K562 (cell line): ENCODE measurements at regions not wholly inside any gene's neighbourhood (a gene's known extent, or its start where the extent isn't known, plus 50 kb on each side); places are given as distances from the start of the nearest gene placed in this dataset.
"Not testable (repeated sequence)": the region's sequence is repeated elsewhere in the genome, so short reads cannot be mapped to it uniquely, and the experiment has no call there.

ENCODE experiments used
- ATAC-seq: fragments of 200-7000 bp; cut with Tn5 transposase; 3 replicates; pipeline ENCODE4 v1.9.1; 2020; ENCODE audit warnings: moderate library complexity
- BruUV-seq: library from RNA; stranded (reverse); fragments of 400-500 nt; replicated peaks from 2 replicates; lab custom pipeline; 2021; lab: Mats Ljungman, UMichigan
- CTCF ChIA-PET: fragments of 300-600 bp; formaldehyde crosslinking; extraction: SDS; loops from one replicate; lab custom pipeline; 2021; ENCODE audit warnings: low intra/inter-chr PET ratio; lab: Yijun Ruan, JAX
- POLR2A ChIA-PET: fragments of 300-600, 350-650 bp; sonication (Branson Sonifier 250); formaldehyde crosslinking; extraction: SDS; loops from one replicate; lab custom pipeline; 2021; ENCODE audit warnings: antibody characterized with exemption, inconsistent platforms; lab: Yijun Ruan, JAX
- DNase-seq, 4 experiments: peaks; one replicate each; pipeline versions ENCODE4 v3.0.0 to v3.0.0-alpha.2; 2011 to 2018; ENCODE audit warnings: low spot score in 3 of 4, mixed read lengths in 3 of 4; ENCODE audit errors: extremely low read depth in 1 of 4
- FAIRE-seq: peaks from 2 replicates; lab custom pipeline; 2011; peaks lifted over from hg19 to GRCh38; lab: Jason Lieb, UNC
- H2AFZ ChIP-seq: 2 replicates; pipeline ENCODE4 v1.6.0; 2011; ENCODE audit warnings: low read depth, low read length, control low read depth, inconsistent platforms
- H3K27ac ChIP-seq: fragments of 200-600 bp; 3 replicates; pipeline ENCODE4 v1.8.0; 2011; ENCODE audit warnings: low read depth, mild to moderate bottlenecking, control low read depth, inconsistent platforms, low read length, moderate library complexity, mixed read lengths; ENCODE audit errors: extremely low read depth
- H3K27me3 ChIP-seq, 2 experiments: fragments of 300-600 bp in 1 of 2; 2 replicates in 1 of 2; 3 replicates in 1 of 2; pipeline versions ENCODE4 v1.6.0 to v1.8.0; 2011; ENCODE audit warnings: inconsistent platforms in 2 of 2, low read length in 2 of 2, mild to moderate bottlenecking in 1 of 2, mixed read lengths in 1 of 2, moderate library complexity in 1 of 2; ENCODE audit not compliant: control insufficient read depth in 2 of 2, insufficient read depth in 2 of 2
- H3K36me3 ChIP-seq: fragments of 300-600 bp; 3 replicates; pipeline ENCODE4 v1.8.0; 2011; ENCODE audit warnings: mild to moderate bottlenecking, low read length, inconsistent platforms; ENCODE audit not compliant: control insufficient read depth, insufficient read depth
- H3K4me1 ChIP-seq, 2 experiments: fragments of 200-600 bp in 1 of 2; replicated peaks in 1 of 2; 2 replicates in 1 of 2; 3 replicates in 1 of 2; pipeline versions ENCODE4 v1.5.1 to v1.8.0; 2011; ENCODE audit warnings: inconsistent platforms in 2 of 2, low read length in 2 of 2, mild to moderate bottlenecking in 1 of 2, mixed read lengths in 1 of 2, moderate library complexity in 1 of 2; ENCODE audit not compliant: control insufficient read depth in 2 of 2, insufficient read depth in 2 of 2
- H3K4me2 ChIP-seq: 2 replicates; pipeline ENCODE4 v1.6.1; 2011; ENCODE audit warnings: low read length, control low read depth, inconsistent platforms, mixed read lengths; ENCODE audit not compliant: insufficient read depth
- H3K4me3 ChIP-seq: fragments of 200-600 bp; sonication (generic), shearing (Covaris generic); 2 replicates; pipeline ENCODE4 v1.5.1; 2016; ENCODE audit warnings: control low read depth, inconsistent platforms
- H3K79me2 ChIP-seq: fragments of 200-600 bp; 3 replicates; pipeline ENCODE4 v1.8.0; 2011; ENCODE audit warnings: low read length, inconsistent platforms; ENCODE audit not compliant: control insufficient read depth, insufficient read depth
- H3K9ac ChIP-seq, 2 experiments: 2 replicates each; pipeline versions ENCODE4 v1.6.0 to v1.6.1; 2011; ENCODE audit warnings: low read depth in 2 of 2, low read length in 2 of 2, control low read depth in 1 of 2, inconsistent platforms in 1 of 2, mild to moderate bottlenecking in 1 of 2, mixed read lengths in 1 of 2; ENCODE audit not compliant: insufficient read depth in 1 of 2
- H3K9me1 ChIP-seq: one replicate; pipeline ENCODE4 v1.6.0; 2011; ENCODE audit warnings: inconsistent platforms, mild to moderate bottlenecking, low read length, moderate library complexity; ENCODE audit not compliant: control insufficient read depth, insufficient read depth
- H3K9me3 ChIP-seq: replicated peaks from 2 replicates; pipeline ENCODE4 v1.5.1; 2011; ENCODE audit warnings: low read depth, low read length, inconsistent platforms; ENCODE audit not compliant: control insufficient read depth, insufficient read depth
- H4K20me1 ChIP-seq: replicated peaks from 2 replicates; pipeline ENCODE4 v1.6.1; 2011; ENCODE audit warnings: low read length, inconsistent platforms, mixed read lengths; ENCODE audit not compliant: control insufficient read depth, insufficient read depth
- CSDE1 ChIP-seq, 2 experiments: fragments of 450-650 bp; IDR thresholded peaks; 2 replicates each; pipeline ENCODE4 v1.6.1; 2016; ENCODE audit warnings: mild to moderate bottlenecking in 1 of 2
- KDM5B ChIP-seq: fragments of 200-600 bp; sonication (generic); IDR thresholded peaks from 2 replicates; pipeline ENCODE4 v1.6.1; 2012; ENCODE audit warnings: low read depth, mild to moderate bottlenecking, moderate library complexity, low read length, control low read depth, inconsistent platforms; ENCODE audit not compliant: insufficient replicate concordance
- PKNOX1 ChIP-seq: fragments of 450-650 bp; IDR thresholded peaks from 2 replicates; pipeline ENCODE4 v1.6.1; 2016
- PTRF ChIP-seq: fragments of 450-650 bp; IDR thresholded peaks from 2 replicates; pipeline ENCODE4 v1.6.1; 2016; ENCODE audit warnings: mild to moderate bottlenecking, missing genetic modification characterization, missing compliant biosample characterization
- YY1 ChIP-seq, 3 experiments: IDR thresholded peaks; 2 replicates each; pipeline ENCODE4 v1.6.1; 2011; ENCODE audit warnings: low read length in 2 of 3, mild to moderate bottlenecking in 2 of 3, moderate library complexity in 2 of 3, borderline replicate concordance in 1 of 3, control low read depth in 1 of 3, low read depth in 1 of 3; ENCODE audit not compliant: insufficient read depth in 3 of 3, insufficient replicate concordance in 2 of 3, control insufficient read depth in 1 of 3, insufficient read length in 1 of 3; ENCODE audit errors: extremely low read depth in 1 of 3
- WGBS: fragments of 100-300 bp; shearing (Covaris generic); methylation state at CpG from one replicate; pipeline ENCODE4 v1.1.6; 2016; ENCODE audit warnings: low coverage, mixed read lengths; ENCODE audit not compliant: insufficient coverage; ENCODE audit errors: missing lambda C conversion rate; 5-methylcytosine and 5-hydroxymethylcytosine counted together
- in situ Hi-C: fragments of 300-500 bp; cut with MboI; formaldehyde crosslinking; loops from 4 replicates; pipeline ENCODE4 v1.15.0; 2018; ENCODE audit warnings: inconsistent platforms, mixed read lengths
- intact Hi-C: fragments of 100-400 bp; cut with micrococcal nuclease; formaldehyde crosslinking; loops from 2 replicates; pipeline ENCODE4 v1.14.2; 2022
- TF ChIP-seq, protein P1 (sequence below): fragments of 250-450 bp; sonication (Bioruptor Pico); IDR thresholded peaks from 2 replicates; pipeline ENCODE4 v1.5.1; 2021; ENCODE audit warnings: mild to moderate bottlenecking
- TF ChIP-seq, protein P2 (sequence below): sonication (generic); formaldehyde crosslinking; IDR thresholded peaks from 2 replicates; pipeline ENCODE4 v1.8.1; 2023; ENCODE audit warnings: mild to moderate bottlenecking, missing genetic modification reagents

DNA sequence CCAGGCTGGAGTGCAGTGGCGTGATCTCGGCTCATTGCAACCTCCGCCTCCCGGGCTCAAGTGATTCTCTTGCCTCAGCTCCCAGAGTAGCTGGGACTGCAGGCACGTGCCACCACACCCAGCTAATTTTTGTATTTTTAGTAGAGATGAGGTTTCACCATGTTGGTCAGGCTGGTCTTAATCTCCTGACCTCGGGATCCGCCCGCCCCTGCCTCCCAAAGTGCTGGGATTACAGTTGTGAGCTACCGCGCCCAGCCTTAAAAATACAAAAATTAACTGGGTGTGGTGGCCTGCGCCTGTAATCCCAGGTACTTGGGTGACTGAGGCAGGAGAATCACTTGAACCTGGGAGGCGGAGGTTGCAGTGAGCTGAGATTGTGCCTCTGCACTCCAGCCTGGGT, 89.4 kb downstream of the UTRN start:
- H3K79me2 ChIP-seq, H3K36me3 ChIP-seq, H3K9me1 ChIP-seq, FAIRE-seq, H3K4me2 ChIP-seq, POLR2A ChIA-PET, H3K9me3 ChIP-seq, intact Hi-C loops, H3K27ac ChIP-seq, BruUV-seq, ATAC-seq, H3K9ac ChIP-seq, H2AFZ ChIP-seq, H3K4me1 ChIP-seq, DNase-seq, H3K27me3 ChIP-seq, H4K20me1 ChIP-seq, in situ Hi-C loops, H3K4me3 ChIP-seq: not testable (repeated sequence)
- CTCF ChIA-PET, result interaction anchor here (0.6 kb wide), 2 partner anchors 9 to 95 kb away, joined by 3 to 4 read pairs; no protein-coding TSS in a partner anchor
- 8% methylated on average over 12 of the region's 12 CpGs for WGBS

DNA sequence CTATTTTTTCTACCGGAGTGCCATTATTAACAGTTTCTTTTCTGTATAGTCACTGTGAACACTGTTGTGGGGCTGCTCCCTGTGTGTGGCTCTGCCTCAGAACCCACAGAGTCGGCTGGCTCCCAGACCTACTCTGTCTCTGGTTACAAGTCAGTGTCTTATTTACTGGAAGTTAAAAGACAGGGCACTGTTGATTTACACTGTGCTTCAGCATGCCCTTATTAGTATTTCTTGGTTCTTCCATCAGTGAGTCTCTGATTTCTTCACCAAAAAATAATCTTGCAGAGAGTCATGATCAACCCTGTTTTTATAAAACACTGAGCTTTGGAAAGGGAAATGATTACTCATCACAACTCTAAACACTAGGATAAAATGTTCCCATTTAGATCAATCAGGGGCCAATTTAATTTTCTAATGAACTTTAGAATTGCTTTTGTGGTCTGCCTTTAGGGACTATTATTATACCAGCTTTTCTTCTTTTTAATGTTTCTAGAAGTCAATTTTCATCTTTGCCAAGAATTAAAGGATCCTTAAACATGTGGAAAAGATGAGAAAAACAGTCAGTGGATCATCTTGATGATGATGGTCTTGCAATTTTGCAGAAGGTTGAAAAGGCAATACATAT, 92.6 kb downstream of the UTRN start:
- Histone ChIP-seq H3K4me2 (no peak overlapping the region), H3K27ac (no peak overlapping the region)
- DNase-seq, result no peak
- intact Hi-C loops, result no loop called here
- TF ChIP-seq CSDE1 (IDR thresholded peaks at IDR 0.05) (no peak), PTRF (no peak), YY1 (IDR thresholded peaks at IDR 0.05; ENCODE audit: borderline replicate concordance in 1 of 3, control insufficient read depth in 1 of 3, extremely low read depth in 1 of 3, insufficient read depth in 3 of 3, insufficient read length in 1 of 3, insufficient replicate concordance in 2 of 3, low read depth in 1 of 3, low read length in 2 of 3) (no peak), KDM5B (no peak), PKNOX1 (no peak)
- TF ChIP-seq, protein P1, sequence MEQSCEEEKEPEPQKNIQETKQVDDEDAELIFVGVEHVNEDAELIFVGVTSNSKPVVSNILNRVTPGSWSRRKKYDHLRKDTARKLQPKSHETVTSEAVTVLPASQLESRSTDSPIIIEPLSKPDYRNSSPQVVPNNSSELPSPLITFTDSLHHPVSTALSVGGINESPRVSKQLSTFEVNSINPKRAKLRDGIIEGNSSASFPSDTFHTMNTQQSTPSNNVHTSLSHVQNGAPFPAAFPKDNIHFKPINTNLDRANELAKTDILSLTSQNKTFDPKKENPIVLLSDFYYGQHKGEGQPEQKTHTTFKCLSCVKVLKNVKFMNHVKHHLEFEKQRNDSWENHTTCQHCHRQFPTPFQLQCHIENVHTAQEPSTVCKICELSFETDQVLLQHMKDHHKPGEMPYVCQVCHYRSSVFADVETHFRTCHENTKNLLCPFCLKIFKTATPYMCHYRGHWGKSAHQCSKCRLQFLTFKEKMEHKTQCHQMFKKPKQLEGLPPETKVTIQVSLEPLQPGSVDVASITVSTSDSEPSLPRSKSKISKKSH (CRISPR knock-in tag), result no peak
- TF ChIP-seq, protein P2, sequence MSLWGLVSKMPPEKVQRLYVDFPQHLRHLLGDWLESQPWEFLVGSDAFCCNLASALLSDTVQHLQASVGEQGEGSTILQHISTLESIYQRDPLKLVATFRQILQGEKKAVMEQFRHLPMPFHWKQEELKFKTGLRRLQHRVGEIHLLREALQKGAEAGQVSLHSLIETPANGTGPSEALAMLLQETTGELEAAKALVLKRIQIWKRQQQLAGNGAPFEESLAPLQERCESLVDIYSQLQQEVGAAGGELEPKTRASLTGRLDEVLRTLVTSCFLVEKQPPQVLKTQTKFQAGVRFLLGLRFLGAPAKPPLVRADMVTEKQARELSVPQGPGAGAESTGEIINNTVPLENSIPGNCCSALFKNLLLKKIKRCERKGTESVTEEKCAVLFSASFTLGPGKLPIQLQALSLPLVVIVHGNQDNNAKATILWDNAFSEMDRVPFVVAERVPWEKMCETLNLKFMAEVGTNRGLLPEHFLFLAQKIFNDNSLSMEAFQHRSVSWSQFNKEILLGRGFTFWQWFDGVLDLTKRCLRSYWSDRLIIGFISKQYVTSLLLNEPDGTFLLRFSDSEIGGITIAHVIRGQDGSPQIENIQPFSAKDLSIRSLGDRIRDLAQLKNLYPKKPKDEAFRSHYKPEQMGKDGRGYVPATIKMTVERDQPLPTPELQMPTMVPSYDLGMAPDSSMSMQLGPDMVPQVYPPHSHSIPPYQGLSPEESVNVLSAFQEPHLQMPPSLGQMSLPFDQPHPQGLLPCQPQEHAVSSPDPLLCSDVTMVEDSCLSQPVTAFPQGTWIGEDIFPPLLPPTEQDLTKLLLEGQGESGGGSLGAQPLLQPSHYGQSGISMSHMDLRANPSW (CRISPR knock-in tag), result no peak
- TF ChIP-seq, all 486 proteins: peak for 0
- Histone ChIP-seq H3K9ac (no peak overlapping the region), H3K4me3 (no peak overlapping the region), H3K79me2 (no peaks in the 10 kb centered on the region), H3K9me1 (no peaks in the 10 kb centered on the region), H3K36me3 (no peaks in the 10 kb centered on the region), H3K9me3 (no peaks in the 10 kb centered on the region), H2AFZ (no peak overlapping the region), H4K20me1 (no peaks in the 10 kb centered on the region), H3K4me1 (no peaks in the 10 kb centered on the region), H3K27me3 (no peaks in the 10 kb centered on the region)
- BruUV-seq, result no TSS peak
- CTCF ChIA-PET, result no interaction called here
- ATAC-seq (no peak), FAIRE-seq (no peak)
- in situ Hi-C loops, result no loop called here
- 0% methylated on average over 2 of the region's 2 CpGs for WGBS
- POLR2A ChIA-PET, result no interaction called here
